Parathyroid adenoma (tissue), 2 donors: ENCODE measurements at regions not wholly inside any gene's neighbourhood (a gene's known extent, or its start where the extent isn't known, plus 50 kb on each side); places are given as distances from the start of the nearest gene placed in this dataset.

Source experiments
- H2AFZ ChIP-seq: fragments of 300-600 bp; sonication (generic); one replicate; pipeline ENCODE4 v1.7.0; 2017; ENCODE audit warnings: antibody characterized with exemption, mild to moderate bottlenecking
- H3K27ac ChIP-seq: fragments of 300-600 bp; sonication (generic); one replicate; pipeline ENCODE4 v1.7.0; 2017
- H3K27me3 ChIP-seq: fragments of 300-600 bp; sonication (generic); one replicate; pipeline ENCODE4 v1.7.0; 2017; ENCODE audit warnings: low read length; ENCODE audit not compliant: control insufficient read depth, insufficient read depth
- H3K36me3 ChIP-seq: fragments of 300-600 bp; sonication (generic); one replicate; pipeline ENCODE4 v1.7.0; 2017; ENCODE audit warnings: low read length; ENCODE audit not compliant: control insufficient read depth, insufficient read depth
- H3K4me1 ChIP-seq: fragments of 300-600 bp; sonication (generic); one replicate; pipeline ENCODE4 v1.7.0; 2017; ENCODE audit warnings: control low read depth
- H3K4me2 ChIP-seq: fragments of 300-600 bp; sonication (generic); one replicate; pipeline ENCODE4 v1.7.0; 2017; ENCODE audit warnings: low read length
- H3K4me3 ChIP-seq: fragments of 300-600 bp; sonication (generic); one replicate; pipeline ENCODE4 v1.7.0; 2017; ENCODE audit warnings: low read depth, low read length
- H3K79me2 ChIP-seq: fragments of 300-600 bp; sonication (generic); one replicate; pipeline ENCODE4 v1.7.0; 2017; ENCODE audit warnings: control low read depth
- H3K9ac ChIP-seq: fragments of 300-600 bp; sonication (generic); one replicate; pipeline ENCODE4 v1.7.0; 2017; ENCODE audit warnings: mild to moderate bottlenecking
- H3K9me3 ChIP-seq: fragments of 300-600 bp; sonication (generic); one replicate; pipeline ENCODE4 v1.7.0; 2017; ENCODE audit warnings: low read length; ENCODE audit not compliant: control insufficient read depth
- CTCF ChIP-seq: fragments of 300-600 bp; sonication (generic); IDR thresholded peaks from one replicate; pipeline ENCODE4 v1.7.0; 2017; ENCODE audit warnings: antibody characterized with exemption, mild to moderate bottlenecking
- donor health status: primary hyperparathyroidism.

- no peak overlapping the region for H2AFZ ChIP-seq
- H3K9me3 ChIP-seq: no peaks in the 10 kb centered on the region
- no peak overlapping the region for H3K9ac ChIP-seq
- H3K4me1 ChIP-seq: no peaks in the 10 kb centered on the region
- no peak overlapping the region for H3K27ac ChIP-seq
- TF ChIP-seq CTCF: no peak
- no peaks in the 10 kb centered on the region for H3K79me2 ChIP-seq
- no peaks in the 10 kb centered on the region for H3K27me3 ChIP-seq
- H3K36me3 ChIP-seq: no peaks in the 10 kb centered on the region
- H3K4me3 ChIP-seq: no peak overlapping the region
- H3K4me2 ChIP-seq: no peak overlapping the region
These were observed 86.3 kb downstream of the RTL9 start for GRCh38 chrX:110444996-110445395.

GRCh38 chrX:110448459-110448858 is 89.8 kb downstream of the RTL9 start:
- H3K36me3 ChIP-seq: no peaks in the 10 kb centered on the region
- H3K4me3 ChIP-seq: no peak overlapping the region
- H3K27me3 ChIP-seq: no peaks in the 10 kb centered on the region
- no peak overlapping the region for H3K27ac ChIP-seq
- H3K4me1 ChIP-seq: no peaks in the 10 kb centered on the region
- H3K79me2 ChIP-seq: no peaks in the 10 kb centered on the region
- H3K4me2 ChIP-seq: no peak overlapping the region
- no peak overlapping the region for H3K9ac ChIP-seq
- H3K9me3 ChIP-seq: no peaks in the 10 kb centered on the region
- no peak overlapping the region for H2AFZ ChIP-seq
- no peak for TF ChIP-seq CTCF

- Histone ChIP-seq H3K4me1 (no peaks in the 10 kb centered on the region), H3K4me2 (no peak overlapping the region), H3K36me3 (no peaks in the 10 kb centered on the region), H3K79me2 (no peaks in the 10 kb centered on the region), H3K4me3 (no peak overlapping the region), H3K27ac (no peak overlapping the region), H3K9ac (no peak overlapping the region), H2AFZ (no peak overlapping the region), H3K9me3 (no peaks in the 10 kb centered on the region), H3K27me3 (no peaks in the 10 kb centered on the region)
- no peak for TF ChIP-seq CTCF
These were observed 90.7 kb downstream of the RTL9 start for GRCh38 chrX:110449312-110449711.

GRCh38 chrX:110450050-110450449 is 91.4 kb downstream of the RTL9 start:
- H3K9me3 ChIP-seq: no peaks in the 10 kb centered on the region
- no peaks in the 10 kb centered on the region for H3K79me2 ChIP-seq
- no peaks in the 10 kb centered on the region for H3K27me3 ChIP-seq
- no peaks in the 10 kb centered on the region for H3K4me1 ChIP-seq
- H3K4me3 ChIP-seq: no peak overlapping the region
- no peak overlapping the region for H3K27ac ChIP-seq
- no peak overlapping the region for H3K4me2 ChIP-seq
- TF ChIP-seq CTCF: peak; percentile 63
- H2AFZ ChIP-seq: no peak overlapping the region
- no peak overlapping the region for H3K9ac ChIP-seq
- H3K36me3 ChIP-seq: no peaks in the 10 kb centered on the region

- Histone ChIP-seq H3K9me3 (no peaks in the 10 kb centered on the region), H3K79me2 (no peaks in the 10 kb centered on the region), H3K4me1 (no peaks in the 10 kb centered on the region), H3K4me3 (no peak overlapping the region), H3K27me3 (no peaks in the 10 kb centered on the region), H3K36me3 (no peaks in the 10 kb centered on the region), H3K4me2 (no peak overlapping the region), H2AFZ (no peak overlapping the region), H3K9ac (no peak overlapping the region), H3K27ac (no peak overlapping the region)
- no peak for TF ChIP-seq CTCF
These were observed 95.7 kb downstream of the RTL9 start for GRCh38 chrX:110454336-110454735.
